Left lobe of liver (tissue), 2 donors: ENCODE measurements at regions not wholly inside any gene's neighbourhood (a gene's known extent, or its start where the extent isn't known, plus 50 kb on each side); places are given as distances from the start of the nearest gene placed in this dataset.

Experiments used
- ATAC-seq: fragments of 200-7000 bp; cut with Tn5 transposase; one replicate; pipeline ENCODE4 v1.9.1; 2020; ENCODE audit warnings: mild to moderate bottlenecking, moderate library complexity
- DNase-seq: peaks from one replicate; pipeline ENCODE4 v3.0.0-alpha.2; 2020; ENCODE audit warnings: low spot score
- donor health status: DM: no; HTN: no; CAD: no; lungs with moderate emphysema.
- donor health status: DM: no; HTN: yes; CAD: no.

- DNase-seq (no peak), ATAC-seq (no peak)
Measured at GRCh38 chr3:31408720-31409119, 124.0 kb upstream of the STT3B start.

- DNase-seq (no peak), ATAC-seq (no peak)
Measured at GRCh38 chr3:31409389-31409788, 123.3 kb upstream of the STT3B start.

GRCh38 chr3:31409866-31410265, 122.9 kb upstream of the STT3B start:
- ATAC-seq (no peak), DNase-seq (no peak)

- DNase-seq (no peak), ATAC-seq (no peak)
Measured at GRCh38 chr3:31410411-31410810, 122.3 kb upstream of the STT3B start.

GRCh38 chr3:31412832-31413231, 119.9 kb upstream of the STT3B start:
- no peak for ATAC-seq
- DNase-seq = no peak

- DNase-seq = no peak
Measured at GRCh38 chr3:31413515-31413914, 119.2 kb upstream of the STT3B start.

GRCh38 chr3:31416980-31417379, 115.7 kb upstream of the STT3B start:
- DNase-seq (no peak), ATAC-seq (no peak)

More at GRCh38 chr3:31413515-31413914, 119.2 kb upstream of the STT3B start:
- ATAC-seq = no peak

GRCh38 chr3:31417486-31417885, 115.2 kb upstream of the STT3B start:
- no peak for ATAC-seq

GRCh38 chr3:31420311-31420710, 112.4 kb upstream of the STT3B start:
- DNase-seq = no peak
- ATAC-seq = no peak

More at GRCh38 chr3:31417486-31417885, 115.2 kb upstream of the STT3B start:
- no peak for DNase-seq

GRCh38 chr3:31421314-31422048, 111.2 kb upstream of the STT3B start:
- no peak for DNase-seq
- no peak for ATAC-seq

GRCh38 chr3:31422237-31422636, 110.5 kb upstream of the STT3B start:
- DNase-seq (no peak), ATAC-seq (no peak)

- DNase-seq (no peak), ATAC-seq (no peak)
Measured at GRCh38 chr3:31423482-31423881, 109.2 kb upstream of the STT3B start.

- ATAC-seq = no peak
- DNase-seq = no peak
Measured at GRCh38 chr3:31425401-31425800, 107.3 kb upstream of the STT3B start.

GRCh38 chr3:31427623-31428022, 105.1 kb upstream of the STT3B start:
- DNase-seq (no peak), ATAC-seq (no peak)

GRCh38 chr3:31431321-31431720, 101.4 kb upstream of the STT3B start:
- DNase-seq (no peak), ATAC-seq (no peak)

- DNase-seq (no peak), ATAC-seq (no peak)
Measured at GRCh38 chr3:31432897-31433678, 99.6 kb upstream of the STT3B start.

GRCh38 chr3:31433679-31433992, 99.1 kb upstream of the STT3B start:
- DNase-seq (no peak), ATAC-seq (no peak)

GRCh38 chr3:31434819-31435218, 97.9 kb upstream of the STT3B start:
- ATAC-seq (no peak), DNase-seq (no peak)

- DNase-seq (no peak), ATAC-seq (no peak)
Measured at GRCh38 chr3:31436830-31437229, 95.9 kb upstream of the STT3B start.

- DNase-seq (no peak), ATAC-seq (no peak)
Measured at GRCh38 chr3:31438742-31439141, 94.0 kb upstream of the STT3B start.

- DNase-seq (no peak), ATAC-seq (no peak)
Measured at GRCh38 chr3:31439890-31440750, 92.6 kb upstream of the STT3B start.

GRCh38 chr3:31440878-31441277, 91.8 kb upstream of the STT3B start:
- no peak for ATAC-seq

More at GRCh38 chr3:31440878-31441277, 91.8 kb upstream of the STT3B start:
- DNase-seq = no peak
